ENCODE measurements at regions not wholly inside any gene's neighbourhood (a gene's known extent, or its start where the extent isn't known, plus 50 kb on each side); places are given as distances from the start of the nearest gene placed in this dataset.

GRCh38 chr16:17017442-17017841 lies 453.3 kb downstream of the XYLT1 start:
- H3K4me1 ChIP-seq (ENCODE audit: control insufficient read depth, insufficient read depth, low read length) = no peaks in the 10 kb centered on the region
- no peak overlapping the region for H4K91ac ChIP-seq (ENCODE audit: insufficient read depth, low read depth, low read length)
- no peak overlapping the region for H2AK5ac ChIP-seq (ENCODE audit: low read depth, low read length)
- no peak overlapping the region for H2BK15ac ChIP-seq (ENCODE audit: low read depth, low read length)
- H4K20me1 ChIP-seq (ENCODE audit: insufficient read depth, low read length) = no peaks in the 10 kb centered on the region
- H3K56ac ChIP-seq (ENCODE audit: extremely low read depth, insufficient read depth, low read length) = no peak overlapping the region
- no peaks in the 10 kb centered on the region for H3K9me1 ChIP-seq (ENCODE audit: insufficient read depth, low read length)
- DNase-seq = no peak
- no peaks in the 10 kb centered on the region for H3K27me3 ChIP-seq (ENCODE audit: control insufficient read depth, insufficient read depth, low read length)
- H3K4me3 ChIP-seq (ENCODE audit: insufficient read depth, low read depth, low read length) = no peak overlapping the region
- no peak overlapping the region for H3K18ac ChIP-seq (ENCODE audit: low read depth, low read length)
- H3K36me3 ChIP-seq (ENCODE audit: control insufficient read depth, insufficient read depth, low read length) = no peaks in the 10 kb centered on the region
- no peak overlapping the region for H4K5ac ChIP-seq (ENCODE audit: low read depth, low read length)
- intact Hi-C loops (cut with micrococcal nuclease) (no loop called here), dilution Hi-C loops (cut with HindIII; ENCODE audit: low sequenced_read_pairs, unreplicated experiment) (no loop called here), in situ Hi-C loops (cut with MboI; ENCODE audit: low sequenced_read_pairs) (no loop called here)
- ATAC-seq (ENCODE audit: low read depth) = no peak
- BruUV-seq (replicated peaks) = no TSS peak
- H3K14ac ChIP-seq (replicated peaks; ENCODE audit: low read depth, low read length) = no peak overlapping the region
- no peak overlapping the region for H3K23ac ChIP-seq (ENCODE audit: low read depth, low read length)
- H2AK9ac ChIP-seq (replicated peaks; ENCODE audit: low read depth, low read length, poor library complexity) = no peak overlapping the region
- H2BK5ac ChIP-seq (ENCODE audit: low read depth, low read length, poor library complexity, severe bottlenecking) = no peak overlapping the region
- ChIA-PET POLR2A (ENCODE audit: unreplicated experiment) (no interaction called here), CTCF (no interaction called here)
- H4K8ac ChIP-seq (ENCODE audit: low read depth in 2 of 2, low read length in 2 of 2) = no peak overlapping the region
- no peak overlapping the region for H2BK120ac ChIP-seq (ENCODE audit: low read depth, low read length)
- H3K9ac ChIP-seq (ENCODE audit: low read depth, low read length) = no peak overlapping the region
- H3K79me1 ChIP-seq (ENCODE audit: low read depth in 1 of 2, low read length in 2 of 2) = no peaks in the 10 kb centered on the region
- H3K4ac ChIP-seq (ENCODE audit: low read depth, low read length) = no peak overlapping the region
- no peak overlapping the region for H3K4me2 ChIP-seq (ENCODE audit: low read depth, low read length)
- TF ChIP-seq RFX5 (IDR thresholded peaks at IDR 0.05; ENCODE audit: low read depth, low read length) = no peak
- TF ChIP-seq SMC3 (IDR thresholded peaks at IDR 0.05; ENCODE audit: low read depth, low read length) = no peak
- no peak for TF ChIP-seq POLR2A (IDR thresholded peaks at IDR 0.05; ENCODE audit: low read depth, low read length)
- TF ChIP-seq CEBPB (IDR thresholded peaks at IDR 0.05; ENCODE audit: low read depth, low read length) = no peak
- TF ChIP-seq FOS (IDR thresholded peaks at IDR 0.05; ENCODE audit: low read depth, low read length) = no peak
- no peak for TF ChIP-seq NFE2L2 (IDR thresholded peaks at IDR 0.05; ENCODE audit: low read depth, low read length)
- no peak for TF ChIP-seq BHLHE40 (IDR thresholded peaks at IDR 0.05; ENCODE audit: low read depth, low read length)
- TF ChIP-seq RAD21 (IDR thresholded peaks at IDR 0.05; ENCODE audit: low read length) = no peak
- TF ChIP-seq CHD1 (IDR thresholded peaks at IDR 0.05; ENCODE audit: low read depth, low read length) = no peak
- TF ChIP-seq RCOR1 (IDR thresholded peaks at IDR 0.05; ENCODE audit: insufficient replicate concordance, low read length) = no peak
- H2BK20ac ChIP-seq (ENCODE audit: low read depth, low read length) = no peak overlapping the region
- H3K27ac ChIP-seq (ENCODE audit: insufficient read depth, low read length) = no peak overlapping the region
- no peak overlapping the region for H2AFZ ChIP-seq (replicated peaks; ENCODE audit: low read length, poor library complexity)
- no peaks in the 10 kb centered on the region for H3K9me3 ChIP-seq (ENCODE audit: control insufficient read depth, insufficient read depth, low read length)
